ENCODE measurements at regions not wholly inside any gene's neighbourhood (a gene's known extent, or its start where the extent isn't known, plus 50 kb on each side); places are given as distances from the start of the nearest gene placed in this dataset.

- no TSS peak for BruUV-seq (replicated peaks)
- no peak overlapping the region for H3K27ac Mint-ChIP-seq (ENCODE audit: unreplicated experiment)
- CTCF ChIA-PET = no interaction called here
These were observed 90.0 kb upstream of the NYAP2 start for GRCh38 chr2:225309516-225309915.

GRCh38 chr2:225296951-225297350, 102.6 kb upstream of the NYAP2 start:
- Mint-ChIP-seq H3K9me3 (ENCODE audit: unreplicated experiment) (peaks cover 6% of the 10 kb centered on the region), H3K36me3 (ENCODE audit: insufficient read depth, unreplicated experiment) (no peaks in the 10 kb centered on the region), H3K27me3 (ENCODE audit: insufficient read depth, unreplicated experiment) (no peaks in the 10 kb centered on the region), H3K27ac (ENCODE audit: unreplicated experiment) (no peak overlapping the region), H3K4me1 (ENCODE audit: low read depth, unreplicated experiment) (no peaks in the 10 kb centered on the region), H3K4me3 (ENCODE audit: unreplicated experiment) (no peak overlapping the region)
- Histone ChIP-seq H3K4me3 (ENCODE audit: low read depth, low read length) (no peak overlapping the region), H3K4me1 (no peaks in the 10 kb centered on the region), H3K9me3 (no peaks in the 10 kb centered on the region), H3K36me3 (ENCODE audit: control insufficient read depth, insufficient read depth, low read length) (no peaks in the 10 kb centered on the region), H3K27me3 (replicated peaks; ENCODE audit: control insufficient read depth, insufficient read depth, low read length) (no peaks in the 10 kb centered on the region)
- ChIA-PET CTCF (no interaction called here), POLR2A (no interaction called here)
- DNase-seq = no peak
- no peak for TF ChIP-seq CTCF (IDR thresholded peaks at IDR 0.05; ENCODE audit: insufficient read depth in 1 of 2, low read depth in 1 of 2, low read length in 1 of 2, severe bottlenecking in 1 of 2, unreplicated experiment in 1 of 2)
- intact Hi-C loops (cut with micrococcal nuclease; ENCODE audit: unreplicated experiment) = no loop called here
- no TSS peak for BruUV-seq (replicated peaks)

More at GRCh38 chr2:225309516-225309915, 90.0 kb upstream of the NYAP2 start:
- no peaks in the 10 kb centered on the region for H3K9me3 Mint-ChIP-seq (ENCODE audit: unreplicated experiment)
- H3K9me3 ChIP-seq = no peaks in the 10 kb centered on the region
- no peaks in the 10 kb centered on the region for H3K4me1 Mint-ChIP-seq (ENCODE audit: low read depth, unreplicated experiment)
- no peaks in the 10 kb centered on the region for H3K27me3 ChIP-seq (replicated peaks; ENCODE audit: control insufficient read depth, insufficient read depth, low read length)
- no peak overlapping the region for H3K4me3 Mint-ChIP-seq (ENCODE audit: unreplicated experiment)
- H3K36me3 Mint-ChIP-seq (ENCODE audit: insufficient read depth, unreplicated experiment) = no peaks in the 10 kb centered on the region
- TF ChIP-seq CTCF (IDR thresholded peaks at IDR 0.05; ENCODE audit: insufficient read depth in 1 of 2, low read depth in 1 of 2, low read length in 1 of 2, severe bottlenecking in 1 of 2, unreplicated experiment in 1 of 2) = no peak
- no peak overlapping the region for H3K4me3 ChIP-seq (ENCODE audit: low read depth, low read length)
- no peaks in the 10 kb centered on the region for H3K4me1 ChIP-seq
- POLR2A ChIA-PET = no interaction called here
- no peaks in the 10 kb centered on the region for H3K36me3 ChIP-seq (ENCODE audit: control insufficient read depth, insufficient read depth, low read length)
- H3K27me3 Mint-ChIP-seq (ENCODE audit: insufficient read depth, unreplicated experiment) = no peaks in the 10 kb centered on the region
- intact Hi-C loops (cut with micrococcal nuclease; ENCODE audit: unreplicated experiment) = no loop called here
- DNase-seq = no peak

- intact Hi-C loops (cut with micrococcal nuclease; ENCODE audit: unreplicated experiment) = no loop called here
- H3K4me3 Mint-ChIP-seq (ENCODE audit: unreplicated experiment) = no peak overlapping the region
- no peaks in the 10 kb centered on the region for H3K4me1 Mint-ChIP-seq (ENCODE audit: low read depth, unreplicated experiment)
- H3K9me3 ChIP-seq = no peaks in the 10 kb centered on the region
- H3K27me3 ChIP-seq (replicated peaks; ENCODE audit: control insufficient read depth, insufficient read depth, low read length) = no peaks in the 10 kb centered on the region
- H3K4me1 ChIP-seq = no peaks in the 10 kb centered on the region
- no peak for DNase-seq
- no peaks in the 10 kb centered on the region for H3K36me3 ChIP-seq (ENCODE audit: control insufficient read depth, insufficient read depth, low read length)
- no TSS peak for BruUV-seq (replicated peaks)
- no peak for TF ChIP-seq CTCF (IDR thresholded peaks at IDR 0.05; ENCODE audit: insufficient read depth in 1 of 2, low read depth in 1 of 2, low read length in 1 of 2, severe bottlenecking in 1 of 2, unreplicated experiment in 1 of 2)
- POLR2A ChIA-PET = no interaction called here
- CTCF ChIA-PET = no interaction called here
- H3K36me3 Mint-ChIP-seq (ENCODE audit: insufficient read depth, unreplicated experiment) = no peaks in the 10 kb centered on the region
- no peak overlapping the region for H3K27ac Mint-ChIP-seq (ENCODE audit: unreplicated experiment)
- no peaks in the 10 kb centered on the region for H3K27me3 Mint-ChIP-seq (ENCODE audit: insufficient read depth, unreplicated experiment)
- no peaks in the 10 kb centered on the region for H3K9me3 Mint-ChIP-seq (ENCODE audit: unreplicated experiment)
- H3K4me3 ChIP-seq (ENCODE audit: low read depth, low read length) = no peak overlapping the region
These were observed 104.4 kb upstream of the NYAP2 start for GRCh38 chr2:225295102-225295501.
